ENCODE measurements at regions not wholly inside any gene's neighbourhood (a gene's known extent, or its start where the extent isn't known, plus 50 kb on each side); places are given as distances from the start of the nearest gene placed in this dataset.

DNA sequence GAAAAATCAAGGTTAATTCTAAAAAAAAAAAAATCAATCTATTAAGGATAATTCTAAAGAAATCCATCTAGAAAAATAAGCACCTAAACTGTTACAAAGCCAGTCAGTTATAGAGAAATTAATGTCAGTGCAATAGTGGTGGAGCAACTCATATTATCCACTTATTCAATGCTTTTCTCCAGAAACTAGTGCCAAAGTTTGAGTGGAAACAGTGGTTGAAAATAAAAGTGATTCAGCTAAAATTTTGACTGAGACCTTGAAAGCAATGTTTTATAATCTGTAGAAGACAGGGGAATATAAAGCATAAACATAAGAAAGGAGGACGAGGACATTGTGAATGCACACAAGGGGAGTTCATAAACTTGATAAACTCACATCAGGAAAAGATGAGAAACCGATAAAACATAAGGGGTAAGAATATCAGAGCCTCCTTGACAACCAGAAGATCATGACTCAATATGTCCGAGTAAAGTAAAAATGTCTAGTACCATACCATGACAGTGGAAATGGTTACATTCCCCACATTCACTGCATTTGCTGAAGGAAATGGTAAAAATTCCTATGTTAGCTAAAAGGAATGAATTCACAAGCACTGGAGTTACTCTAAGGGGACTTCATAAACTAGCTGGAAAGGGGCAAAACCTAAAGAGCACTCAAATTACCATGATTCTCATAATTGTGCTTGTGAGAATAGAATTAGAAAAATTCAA, 58.7 kb upstream of the SLC5A12 start:
- TF ChIP-seq NONO (IDR thresholded peaks at IDR 0.05): no peak
- TF ChIP-seq NONO (CRISPR knock-in tag; conservative IDR thresholded peaks at IDR 0.05): no peak
- TF ChIP-seq CCAR2 (optimal IDR thresholded peaks at IDR 0.05; ENCODE audit: low read depth, low read length): no peak

Measured in HepG2 (cell line).